AG04450 (cell line): ENCODE measurements at regions not wholly inside any gene's neighbourhood (a gene's known extent, or its start where the extent isn't known, plus 50 kb on each side); places are given as distances from the start of the nearest gene placed in this dataset.

Source experiments
- CTCF ChIA-PET: fragments of 300-600, 350-600 bp; formaldehyde crosslinking; extraction: SDS; loops from one replicate; lab custom pipeline; 2022; ENCODE audit warnings: antibody characterized with exemption, inconsistent platforms; lab: Charles Lee
- POLR2A ChIA-PET: fragments of 350-600 bp; formaldehyde crosslinking; extraction: SDS; loops from one replicate; lab custom pipeline; 2021; ENCODE audit warnings: antibody characterized with exemption, inconsistent platforms; lab: Yijun Ruan, JAX
- DNase-seq: peaks from one replicate; pipeline ENCODE4 v3.0.0-alpha.2; 2011; ENCODE audit warnings: low read depth, low spot score
- H3K27ac ChIP-seq: one replicate; pipeline ENCODE4 v1.5.1; 2012; ENCODE audit warnings: low read depth, low read length, control low read depth
- H3K27me3 ChIP-seq: one replicate; pipeline ENCODE4 v1.6.0; 2012; ENCODE audit warnings: low read length; ENCODE audit not compliant: control insufficient read depth, insufficient read depth
- H3K4me3 ChIP-seq: 2 replicates; pipeline ENCODE4 v1.5.1; 2011; ENCODE audit warnings: mild to moderate bottlenecking, low read depth, low read length, control low read depth
- H3K9me3 ChIP-seq: 2 replicates; pipeline ENCODE4 v1.5.1; 2012; ENCODE audit warnings: low read length; ENCODE audit not compliant: control insufficient read depth, insufficient read depth
- TF ChIP-seq, protein P1 (sequence below): IDR thresholded peaks from 2 replicates; pipeline ENCODE4 v1.5.1; 2011; ENCODE audit warnings: low read depth, low read length, control low read depth, inconsistent platforms

DNA sequence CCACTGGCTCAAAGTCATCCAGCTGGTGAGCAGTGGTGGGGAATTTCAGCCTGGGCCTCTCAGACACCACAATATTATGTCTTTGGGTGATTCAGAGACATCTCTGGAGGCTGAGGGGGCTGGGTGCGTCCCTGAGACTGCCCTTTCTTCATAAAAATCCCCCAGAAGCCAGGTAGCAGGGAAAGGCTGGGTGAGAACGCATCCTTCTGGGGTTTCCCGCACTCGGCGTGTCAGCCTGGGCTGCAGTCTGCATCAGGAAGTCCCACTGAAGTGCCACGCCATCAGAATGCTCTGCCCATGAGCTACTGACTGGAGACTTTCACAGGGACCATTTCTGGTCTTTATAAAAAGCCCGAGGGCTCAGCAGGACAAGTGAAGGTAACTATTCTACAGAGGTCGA lies 148.8 kb upstream of the SLC6A11 start:
- H3K4me3 ChIP-seq: no peak overlapping the region
- H3K27ac ChIP-seq: no peak overlapping the region
- DNase-seq: no peak
- TF ChIP-seq, protein P1, sequence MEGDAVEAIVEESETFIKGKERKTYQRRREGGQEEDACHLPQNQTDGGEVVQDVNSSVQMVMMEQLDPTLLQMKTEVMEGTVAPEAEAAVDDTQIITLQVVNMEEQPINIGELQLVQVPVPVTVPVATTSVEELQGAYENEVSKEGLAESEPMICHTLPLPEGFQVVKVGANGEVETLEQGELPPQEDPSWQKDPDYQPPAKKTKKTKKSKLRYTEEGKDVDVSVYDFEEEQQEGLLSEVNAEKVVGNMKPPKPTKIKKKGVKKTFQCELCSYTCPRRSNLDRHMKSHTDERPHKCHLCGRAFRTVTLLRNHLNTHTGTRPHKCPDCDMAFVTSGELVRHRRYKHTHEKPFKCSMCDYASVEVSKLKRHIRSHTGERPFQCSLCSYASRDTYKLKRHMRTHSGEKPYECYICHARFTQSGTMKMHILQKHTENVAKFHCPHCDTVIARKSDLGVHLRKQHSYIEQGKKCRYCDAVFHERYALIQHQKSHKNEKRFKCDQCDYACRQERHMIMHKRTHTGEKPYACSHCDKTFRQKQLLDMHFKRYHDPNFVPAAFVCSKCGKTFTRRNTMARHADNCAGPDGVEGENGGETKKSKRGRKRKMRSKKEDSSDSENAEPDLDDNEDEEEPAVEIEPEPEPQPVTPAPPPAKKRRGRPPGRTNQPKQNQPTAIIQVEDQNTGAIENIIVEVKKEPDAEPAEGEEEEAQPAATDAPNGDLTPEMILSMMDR: no peak
- peaks cover 8% of the 10 kb centered on the region for H3K27me3 ChIP-seq
- ChIA-PET CTCF (no interaction called here), POLR2A (no interaction called here)
- no peaks in the 10 kb centered on the region for H3K9me3 ChIP-seq

DNA sequence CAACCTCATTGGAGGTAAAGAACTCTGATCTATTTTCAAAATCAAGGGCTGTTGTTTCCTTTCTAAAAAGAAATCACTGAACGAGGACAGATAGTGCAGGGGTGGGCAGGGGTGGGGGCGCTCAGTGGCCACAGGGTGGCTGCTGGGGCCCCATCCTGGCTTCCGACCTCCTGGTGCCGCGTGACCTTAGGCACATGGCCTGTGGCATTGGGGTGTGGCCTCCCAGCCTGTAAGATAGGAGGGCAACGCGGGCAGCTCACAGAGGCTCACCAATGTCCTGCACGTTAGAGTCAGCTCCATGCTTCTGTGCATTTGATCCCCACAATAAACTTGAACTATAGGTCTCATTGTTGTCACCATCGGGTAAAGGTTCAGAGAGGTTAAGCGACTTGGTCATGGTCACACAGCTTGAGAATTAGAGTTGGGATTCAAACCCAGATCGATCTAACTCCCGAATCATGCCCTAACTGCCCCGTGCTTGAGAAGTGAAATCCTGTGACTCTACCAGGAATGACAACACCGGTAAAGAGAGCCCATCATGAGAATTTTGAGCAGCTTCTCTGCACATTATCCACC lies 148.0 kb upstream of the SLC6A11 start:
- Histone ChIP-seq H3K9me3 (no peaks in the 10 kb centered on the region), H3K27ac (no peak overlapping the region), H3K27me3 (peaks cover 8% of the 10 kb centered on the region), H3K4me3 (no peak overlapping the region)
- POLR2A ChIA-PET: no interaction called here
- no peak for DNase-seq
- TF ChIP-seq, protein P1: no peak
- CTCF ChIA-PET: no interaction called here

DNA sequence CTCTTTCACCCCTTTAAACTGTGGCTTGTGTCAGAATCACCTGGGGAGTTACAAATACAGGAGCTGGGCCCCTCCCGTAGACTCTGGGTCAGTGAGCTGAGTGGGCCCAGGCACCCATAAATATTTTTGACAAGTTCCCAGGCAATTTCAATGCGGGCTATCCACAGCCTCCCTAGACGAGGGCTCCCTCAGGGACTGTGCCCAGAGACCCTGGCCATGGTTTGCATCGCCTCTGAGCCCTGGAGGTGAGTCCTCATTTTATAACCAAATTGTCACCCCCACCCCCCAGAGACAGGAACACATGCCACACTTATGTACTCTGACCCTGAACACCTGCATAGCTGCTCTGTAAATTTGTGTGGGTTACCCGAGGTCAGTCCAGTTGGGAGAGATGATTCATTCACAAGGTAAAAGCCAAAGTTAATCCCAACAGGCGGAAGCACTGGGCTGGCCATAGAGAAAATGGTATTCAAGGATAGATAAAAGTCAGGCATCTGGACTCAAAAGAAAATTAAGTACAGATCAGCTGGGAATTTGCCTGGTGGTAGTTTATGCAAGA lies 146.5 kb upstream of the SLC6A11 start:
- peaks cover 5% of the 10 kb centered on the region for H3K27me3 ChIP-seq
- no peak for DNase-seq
- H3K27ac ChIP-seq: no peak overlapping the region
- no peak overlapping the region for H3K4me3 ChIP-seq
- ChIA-PET POLR2A (no interaction called here), CTCF (no interaction called here)
- H3K9me3 ChIP-seq: no peaks in the 10 kb centered on the region
- TF ChIP-seq, protein P1: no peak

DNA sequence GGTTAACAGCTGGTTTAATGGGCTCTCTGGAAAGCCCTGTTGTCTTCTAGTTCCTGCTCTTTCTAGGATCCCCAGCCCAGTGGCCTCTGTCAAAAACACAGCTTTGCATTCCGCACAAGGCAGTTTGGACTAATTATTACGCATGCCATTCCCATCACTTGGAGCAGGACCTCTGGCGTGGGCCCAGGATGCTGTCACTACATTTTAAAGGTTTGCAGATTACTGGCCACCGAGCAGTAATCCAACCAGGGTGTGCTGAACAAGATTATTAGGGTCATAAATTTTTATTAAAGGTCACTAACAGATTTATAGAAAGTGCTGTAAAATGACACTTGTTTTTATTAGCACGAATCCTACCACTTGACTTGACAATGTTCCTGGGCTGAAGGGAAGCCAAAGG lies 143.6 kb upstream of the SLC6A11 start:
- POLR2A ChIA-PET: no interaction called here
- TF ChIP-seq, protein P1: no peak

DNA sequence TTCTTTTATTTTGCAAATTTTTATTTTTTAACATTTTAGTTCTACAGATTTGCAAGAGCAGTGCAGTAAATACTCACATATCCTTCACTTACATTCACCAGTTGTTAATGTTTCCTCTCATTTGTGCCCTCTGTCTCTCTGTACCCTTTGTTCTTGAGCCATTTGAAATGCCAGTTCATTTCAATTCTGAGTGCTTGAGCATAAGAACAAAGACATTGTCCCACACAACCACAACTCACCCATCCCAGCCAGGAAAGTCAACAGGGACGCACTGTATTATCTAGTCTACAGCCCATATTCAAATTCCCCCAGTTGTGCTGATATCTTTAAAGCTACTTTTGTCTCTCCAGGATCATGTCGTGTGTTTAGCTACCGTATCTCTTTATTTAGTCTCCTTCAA lies 141.4 kb upstream of the SLC6A11 start:
- no peaks in the 10 kb centered on the region for H3K27me3 ChIP-seq
- no peaks in the 10 kb centered on the region for H3K9me3 ChIP-seq
- H3K27ac ChIP-seq: no peak overlapping the region
- TF ChIP-seq, protein P1: no peak
- ChIA-PET CTCF (no interaction called here), POLR2A (no interaction called here)
- H3K4me3 ChIP-seq: no peak overlapping the region
- no peak for DNase-seq

More for the DNA sequence above, 143.6 kb upstream of the SLC6A11 start:
- DNase-seq: no peak
- CTCF ChIA-PET: no interaction called here
- no peak overlapping the region for H3K4me3 ChIP-seq
- no peaks in the 10 kb centered on the region for H3K9me3 ChIP-seq
- no peaks in the 10 kb centered on the region for H3K27me3 ChIP-seq
- no peak overlapping the region for H3K27ac ChIP-seq
